Naive thymus-derived CD4-positive, alpha-beta T cell (primary cell): ENCODE measurements at regions not wholly inside any gene's neighbourhood (a gene's known extent, or its start where the extent isn't known, plus 50 kb on each side); places are given as distances from the start of the nearest gene placed in this dataset.
A peak's percentile ranks its signal among the peaks of the same experiment; 100 is the strongest.
"Not testable (repeated sequence)": the region's sequence is repeated elsewhere in the genome, so short reads cannot be mapped to it uniquely, and the experiment has no call there.

Experiments used
- ATAC-seq: fragments of 150-1000 bp; cut with Tn5 transposase; 2 replicates; pipeline ENCODE4 v1.10.0; 2021; ENCODE audit warnings: mild to moderate bottlenecking, moderate library complexity
- CTCF ChIA-PET: fragments of 350-600 bp; sonication (Branson Sonifier 250); formaldehyde crosslinking; loops from one replicate; lab custom pipeline; 2021; ENCODE audit warnings: antibody characterized with exemption; lab: Charles Lee
- POLR2A ChIA-PET: fragments of 350-600 bp; sonication (Branson Sonifier 250); formaldehyde crosslinking; loops from one replicate; lab custom pipeline; 2021; ENCODE audit warnings: antibody characterized with exemption, inconsistent platforms; lab: Charles Lee
- DNase-seq, 9 donors: peaks; one replicate each; pipeline versions ENCODE4 v3.0.0 to v3.0.0-alpha.2; 2020 to 2022; ENCODE audit warnings: mixed read lengths in 1 of 9
- H3K27ac ChIP-seq: one replicate; pipeline ENCODE4 v1.7.0; 2013; ENCODE audit warnings: mild to moderate bottlenecking, low read depth, low read length, moderate library complexity
- H3K27me3 ChIP-seq, 2 donors: one replicate each; pipeline ENCODE4 v1.7.0; 2013; ENCODE audit warnings: low read length in 2 of 2, mild to moderate bottlenecking in 2 of 2, moderate library complexity in 2 of 2; ENCODE audit not compliant: control insufficient read depth in 2 of 2, insufficient read depth in 2 of 2
- H3K36me3 ChIP-seq, 3 experiments: 1 replicate in 2 of 3; 2 replicates in 1 of 3; pipeline ENCODE4 v1.7.0; 2013; ENCODE audit warnings: low read length in 3 of 3, mild to moderate bottlenecking in 3 of 3, moderate library complexity in 1 of 3; ENCODE audit not compliant: insufficient read depth in 3 of 3, control insufficient read depth in 2 of 3
- H3K4me1 ChIP-seq, 2 donors: one replicate each; pipeline ENCODE4 v1.7.0; 2013; ENCODE audit warnings: low read length in 2 of 2, mild to moderate bottlenecking in 2 of 2, moderate library complexity in 1 of 2; ENCODE audit not compliant: control insufficient read depth in 2 of 2, insufficient read depth in 2 of 2
- H3K4me3 ChIP-seq: 2 replicates; pipeline ENCODE4 v1.7.0; 2013; ENCODE audit warnings: mild to moderate bottlenecking, low read length
- H3K9me3 ChIP-seq, 3 experiments: 1 replicate in 2 of 3; 2 replicates in 1 of 3; pipeline ENCODE4 v1.7.0; 2013; ENCODE audit warnings: low read length in 3 of 3; ENCODE audit not compliant: control insufficient read depth in 2 of 3
- H3K27ac Mint-ChIP-seq, 9 donors: one replicate each; pipeline ENCODE4 v1.8.0; 2020 to 2022; ENCODE audit warnings: mixed read lengths in 9 of 9, mild to moderate bottlenecking in 8 of 9, moderate library complexity in 5 of 9, inconsistent platforms in 2 of 9
- H3K27me3 Mint-ChIP-seq, 5 donors: one replicate each; pipeline ENCODE4 v1.8.0; 2021 to 2022; ENCODE audit warnings: mixed read lengths in 5 of 5, mild to moderate bottlenecking in 1 of 5
- H3K36me3 Mint-ChIP-seq, 5 donors: one replicate each; pipeline ENCODE4 v1.8.0; 2020 to 2022; ENCODE audit warnings: mixed read lengths in 5 of 5, mild to moderate bottlenecking in 3 of 5, inconsistent platforms in 1 of 5
- H3K4me1 Mint-ChIP-seq, 7 donors: one replicate each; pipeline ENCODE4 v1.8.0; 2020 to 2022; ENCODE audit warnings: mixed read lengths in 7 of 7, mild to moderate bottlenecking in 3 of 7, inconsistent platforms in 1 of 7
- H3K4me3 Mint-ChIP-seq, 10 donors: one replicate each; pipeline ENCODE4 v1.8.0; 2020 to 2022; ENCODE audit warnings: mild to moderate bottlenecking in 10 of 10, mixed read lengths in 10 of 10, moderate library complexity in 6 of 10, inconsistent platforms in 2 of 10
- H3K9me3 Mint-ChIP-seq, 11 donors: one replicate each; pipeline ENCODE4 v1.8.0; 2020 to 2022; ENCODE audit warnings: mixed read lengths in 11 of 11, mild to moderate bottlenecking in 4 of 11, inconsistent platforms in 1 of 11, moderate library complexity in 1 of 11
- intact Hi-C, 2 donors: fragments of 100-400 bp; cut with micrococcal nuclease; formaldehyde crosslinking; loops; one replicate each; pipeline ENCODE4 v1.15.1; 2023

GRCh38 chr7:9919-10318 lies 182.5 kb upstream of the FAM20C start:
- H3K36me3 ChIP-seq, H3K4me3 Mint-ChIP-seq, H3K4me1 Mint-ChIP-seq, H3K27ac ChIP-seq, H3K36me3 Mint-ChIP-seq, H3K4me1 ChIP-seq, intact Hi-C loops, H3K9me3 ChIP-seq, H3K4me3 ChIP-seq, H3K27me3 ChIP-seq, H3K9me3 Mint-ChIP-seq, CTCF ChIA-PET, H3K27ac Mint-ChIP-seq, POLR2A ChIA-PET, DNase-seq, H3K27me3 Mint-ChIP-seq, ATAC-seq: not testable (repeated sequence)

- intact Hi-C loops, H3K4me1 Mint-ChIP-seq, H3K4me1 ChIP-seq, DNase-seq, H3K36me3 Mint-ChIP-seq, H3K36me3 ChIP-seq, POLR2A ChIA-PET, H3K9me3 ChIP-seq, H3K27me3 ChIP-seq, H3K9me3 Mint-ChIP-seq, H3K27ac Mint-ChIP-seq, H3K4me3 Mint-ChIP-seq, CTCF ChIA-PET, H3K27ac ChIP-seq, H3K27me3 Mint-ChIP-seq, H3K4me3 ChIP-seq, ATAC-seq: not testable (repeated sequence)
These were observed 159.6 kb upstream of the FAM20C start for GRCh38 chr7:32565-33280.

GRCh38 chr7:35121-35541 lies 157.2 kb upstream of the FAM20C start:
- H3K27me3 Mint-ChIP-seq, H3K4me3 Mint-ChIP-seq, DNase-seq, H3K9me3 ChIP-seq, CTCF ChIA-PET, H3K9me3 Mint-ChIP-seq, POLR2A ChIA-PET, H3K4me1 Mint-ChIP-seq, H3K27ac ChIP-seq, H3K4me3 ChIP-seq, H3K27ac Mint-ChIP-seq, H3K27me3 ChIP-seq, H3K36me3 ChIP-seq, ATAC-seq, H3K4me1 ChIP-seq, H3K36me3 Mint-ChIP-seq, intact Hi-C loops: not testable (repeated sequence)

DNA sequence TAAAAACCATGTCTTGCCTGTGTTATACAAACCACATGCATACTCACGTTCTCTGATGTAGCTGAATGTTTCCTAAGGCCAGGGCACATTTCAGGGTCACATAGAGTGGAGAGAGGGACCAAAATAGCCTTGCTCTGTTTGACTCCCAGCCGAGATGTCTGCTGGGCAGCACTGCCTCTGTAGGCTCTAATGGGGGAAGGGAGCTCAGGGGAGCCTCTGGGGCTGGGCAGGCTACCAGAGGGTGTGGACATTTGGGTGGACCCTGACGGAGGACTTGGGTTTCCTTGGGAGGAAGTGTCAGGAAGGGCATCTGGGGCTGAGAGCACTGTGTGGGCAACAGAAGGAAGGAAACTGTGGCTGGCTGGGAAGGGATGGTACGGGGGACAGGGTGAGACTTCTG lies 155.8 kb upstream of the FAM20C start:
- H3K27me3 Mint-ChIP-seq, H3K27ac Mint-ChIP-seq, H3K9me3 Mint-ChIP-seq, POLR2A ChIA-PET, H3K9me3 ChIP-seq, H3K4me3 Mint-ChIP-seq, H3K4me3 ChIP-seq, intact Hi-C loops, H3K36me3 Mint-ChIP-seq, H3K4me1 Mint-ChIP-seq, CTCF ChIA-PET, H3K4me1 ChIP-seq, DNase-seq, H3K36me3 ChIP-seq, H3K27me3 ChIP-seq, H3K27ac ChIP-seq: not testable (repeated sequence)
- ATAC-seq, result peak; percentile 50

DNA sequence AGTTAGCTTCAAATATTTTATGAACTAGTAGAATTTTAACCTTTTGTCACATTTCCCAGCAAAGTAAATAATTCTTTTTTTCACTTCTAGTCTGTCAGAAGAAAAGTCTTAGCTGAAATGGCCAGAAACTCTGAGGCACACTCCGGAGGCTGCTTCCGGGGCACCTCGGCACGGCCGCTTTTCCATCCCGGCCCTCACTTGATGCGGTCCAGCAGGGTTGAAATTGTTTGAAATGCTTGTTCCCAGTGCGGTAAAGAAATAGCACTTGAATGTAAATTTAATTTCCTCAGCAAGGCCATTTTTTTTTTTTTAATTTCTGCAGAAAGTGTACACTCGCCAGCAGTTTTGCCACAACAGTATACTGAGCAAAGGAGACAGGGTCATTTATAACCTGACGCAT lies 154.7 kb upstream of the FAM20C start:
- H3K27me3 Mint-ChIP-seq, result peaks cover 3 to 16% (median 13%) of the 10 kb centered on the region in 5 donors
- CTCF ChIA-PET, H3K36me3 Mint-ChIP-seq, DNase-seq, H3K27me3 ChIP-seq, H3K9me3 Mint-ChIP-seq, H3K27ac Mint-ChIP-seq, ATAC-seq, H3K9me3 ChIP-seq, intact Hi-C loops, H3K4me3 ChIP-seq, POLR2A ChIA-PET, H3K4me3 Mint-ChIP-seq, H3K4me1 Mint-ChIP-seq, H3K36me3 ChIP-seq, H3K4me1 ChIP-seq, H3K27ac ChIP-seq: not testable (repeated sequence)

DNA sequence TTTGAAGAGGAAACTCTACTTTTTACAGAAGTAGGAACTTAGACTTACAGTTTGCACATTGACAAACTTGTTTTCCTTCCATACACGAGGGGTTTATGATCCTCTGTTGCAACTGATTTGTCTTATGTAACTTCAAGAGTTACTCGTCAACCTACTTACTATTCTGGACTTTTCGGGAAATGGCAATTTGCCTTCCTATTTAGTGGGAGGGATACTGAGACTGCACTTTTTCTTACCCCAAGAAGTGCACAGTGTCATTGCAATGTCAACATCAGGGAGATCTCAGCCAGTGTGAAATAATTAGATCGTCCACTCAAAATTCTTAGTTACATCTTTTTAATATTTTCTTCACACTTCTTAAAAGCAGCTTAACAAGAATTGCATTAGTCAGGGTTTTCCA lies 153.9 kb upstream of the FAM20C start:
- POLR2A ChIA-PET, H3K36me3 Mint-ChIP-seq, H3K4me1 ChIP-seq, intact Hi-C loops, H3K27me3 ChIP-seq, DNase-seq, H3K9me3 ChIP-seq, H3K4me3 Mint-ChIP-seq, H3K4me3 ChIP-seq, H3K27ac Mint-ChIP-seq, H3K9me3 Mint-ChIP-seq, H3K36me3 ChIP-seq, H3K4me1 Mint-ChIP-seq, CTCF ChIA-PET, H3K27ac ChIP-seq: not testable (repeated sequence)
- peaks cover 5 to 22% (median 19%) of the 10 kb centered on the region in 5 donors for H3K27me3 Mint-ChIP-seq
- ATAC-seq, result peak; percentile 60

GRCh38 chr7:39984-40740 lies 152.2 kb upstream of the FAM20C start:
- H3K9me3 Mint-ChIP-seq, H3K27ac Mint-ChIP-seq, H3K27me3 ChIP-seq, H3K4me1 ChIP-seq, DNase-seq, H3K9me3 ChIP-seq, CTCF ChIA-PET, H3K27ac ChIP-seq, H3K36me3 Mint-ChIP-seq, H3K4me1 Mint-ChIP-seq, ATAC-seq, H3K36me3 ChIP-seq, H3K4me3 Mint-ChIP-seq, POLR2A ChIA-PET, intact Hi-C loops, H3K4me3 ChIP-seq: not testable (repeated sequence)
- H3K27me3 Mint-ChIP-seq, result peaks cover 7 to 31% (median 28%) of the 10 kb centered on the region in 5 donors
